Stimulated activated CD4-positive, alpha-beta T cell treated with anti-CD3 and anti-CD28 coated beads, Interleukin-1b, Interleukin-23, amount 100 ng/mL, for 4 hours (primary cell): ENCODE measurements at regions not wholly inside any gene's neighbourhood (a gene's known extent, or its start where the extent isn't known, plus 50 kb on each side); places are given as distances from the start of the nearest gene placed in this dataset.
A peak's percentile ranks its signal among the peaks of the same experiment; 100 is the strongest.

ENCODE experiments used
- DNase-seq, 2 donors: peaks; one replicate each; pipeline ENCODE4 v3.0.0-alpha.2; 2020; ENCODE audit warnings: low read depth in 2 of 2

- DNase-seq = no peak
Observed at GRCh38 chr10:45197816-45198485, 117.5 kb downstream of the OR13A1 start.

GRCh38 chr10:45198486-45199204, 116.8 kb downstream of the OR13A1 start:
- no peak for DNase-seq

DNA sequence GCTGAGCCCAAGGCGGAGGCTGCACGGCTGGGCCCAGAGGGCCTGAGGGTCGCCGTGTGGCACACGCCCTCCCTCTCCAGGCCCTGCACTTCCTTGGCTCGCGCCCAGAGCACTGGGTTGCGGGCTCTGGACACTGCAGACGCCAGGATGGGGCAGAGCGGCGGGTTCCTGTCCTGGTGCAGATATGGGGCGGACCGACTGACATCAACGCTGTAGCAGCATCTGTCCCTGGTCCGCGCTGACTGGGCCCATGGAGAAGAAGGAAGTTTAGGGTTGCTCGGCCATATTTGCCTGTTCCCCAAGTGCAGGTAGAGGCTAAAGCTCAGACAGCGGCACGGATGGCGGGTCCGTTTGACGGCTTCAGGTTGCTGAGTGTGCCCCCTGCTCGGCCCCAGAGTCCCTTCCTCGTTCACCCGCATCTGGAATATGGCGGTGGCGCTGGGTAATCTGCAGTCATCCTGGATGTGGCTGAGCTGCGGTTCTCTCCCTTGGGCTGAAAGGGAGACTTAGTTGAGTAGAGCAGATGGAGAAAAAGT, 116.1 kb downstream of the OR13A1 start:
- DNase-seq = no peak

DNA sequence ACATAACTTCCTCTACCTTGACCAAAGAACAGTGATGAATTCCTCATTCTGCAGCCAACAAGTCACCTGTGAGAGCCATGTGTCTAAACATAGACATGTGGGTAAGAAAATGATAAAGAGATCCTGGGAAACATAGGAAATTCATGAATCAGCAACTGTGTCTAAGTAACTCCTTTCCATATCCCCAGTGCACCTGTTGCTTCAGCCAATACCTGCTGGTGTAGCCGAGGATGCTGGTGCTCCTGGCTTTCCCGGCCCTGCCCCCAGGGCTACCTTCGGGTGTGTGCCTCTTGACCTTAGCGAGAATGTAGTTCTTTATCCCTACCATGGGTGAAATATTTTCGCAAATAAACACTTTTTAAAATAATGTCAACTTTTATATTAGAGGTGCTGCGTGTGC, 114.1 kb downstream of the OR13A1 start:
- no peak for DNase-seq

GRCh38 chr10:45202242-45202641, 113.2 kb downstream of the OR13A1 start:
- DNase-seq = no peak

- DNase-seq = no peak
Observed at GRCh38 chr10:45204954-45205775, 110.2 kb downstream of the OR13A1 start.

- no peak for DNase-seq
Observed at GRCh38 chr10:45209888-45210287, 105.5 kb downstream of the OR13A1 start.

DNA sequence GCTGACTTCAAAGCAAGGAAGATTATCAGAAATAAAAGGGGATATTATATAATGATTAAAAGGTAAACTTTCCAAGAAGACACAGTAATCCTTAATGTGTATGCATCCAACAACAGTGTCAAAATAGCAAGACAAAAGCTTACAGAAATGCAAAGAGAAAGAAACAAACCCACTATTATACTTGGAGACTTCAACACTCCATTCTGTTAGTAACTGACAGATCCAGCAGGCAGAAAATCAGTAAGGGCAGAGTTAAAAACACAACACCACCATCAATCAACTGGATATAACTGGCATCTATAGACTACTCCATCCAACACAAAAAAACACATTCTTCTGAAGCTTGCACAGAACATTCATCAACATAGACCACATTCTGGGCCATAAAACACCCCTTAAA, 103.8 kb downstream of the OR13A1 start:
- DNase-seq = no peak

DNA sequence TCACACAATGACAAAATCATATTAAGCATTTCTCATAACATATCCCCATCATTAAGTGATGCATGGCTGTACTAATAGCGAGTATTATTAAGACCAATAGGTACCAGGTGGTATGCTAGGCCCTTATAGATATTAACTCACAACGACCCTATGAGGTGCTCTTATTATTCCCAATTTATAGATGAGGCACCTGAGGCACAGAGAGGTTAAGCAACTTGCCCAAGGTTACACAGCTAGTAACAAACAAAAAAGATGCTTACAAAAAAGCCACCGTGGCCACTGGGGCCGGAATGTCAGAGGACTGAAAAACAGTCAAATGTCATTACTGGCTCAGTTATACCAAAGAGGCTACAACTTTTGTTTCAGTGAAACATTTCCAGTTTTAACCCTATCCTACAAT, 96.0 kb downstream of the OR13A1 start:
- no peak for DNase-seq

DNA sequence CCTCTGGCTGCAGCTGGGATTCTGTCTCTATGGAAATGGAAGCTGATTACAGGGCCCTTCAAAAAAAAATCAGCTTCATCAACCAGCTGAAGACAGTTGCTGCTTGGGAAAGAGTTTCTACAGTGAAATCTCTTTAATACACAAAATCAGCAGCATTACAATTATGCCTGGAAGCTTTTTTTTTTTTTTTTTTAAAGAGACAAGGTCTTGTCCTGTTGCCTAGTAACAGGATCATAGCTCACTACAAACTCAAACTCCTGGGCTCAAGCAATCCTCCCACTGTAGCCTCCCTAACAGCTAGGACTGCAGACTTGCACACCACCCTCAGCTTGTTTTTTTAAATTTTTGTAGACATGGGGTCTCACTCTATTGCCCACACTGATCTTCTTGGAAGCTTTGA, 94.5 kb downstream of the OR13A1 start:
- no peak for DNase-seq

DNA sequence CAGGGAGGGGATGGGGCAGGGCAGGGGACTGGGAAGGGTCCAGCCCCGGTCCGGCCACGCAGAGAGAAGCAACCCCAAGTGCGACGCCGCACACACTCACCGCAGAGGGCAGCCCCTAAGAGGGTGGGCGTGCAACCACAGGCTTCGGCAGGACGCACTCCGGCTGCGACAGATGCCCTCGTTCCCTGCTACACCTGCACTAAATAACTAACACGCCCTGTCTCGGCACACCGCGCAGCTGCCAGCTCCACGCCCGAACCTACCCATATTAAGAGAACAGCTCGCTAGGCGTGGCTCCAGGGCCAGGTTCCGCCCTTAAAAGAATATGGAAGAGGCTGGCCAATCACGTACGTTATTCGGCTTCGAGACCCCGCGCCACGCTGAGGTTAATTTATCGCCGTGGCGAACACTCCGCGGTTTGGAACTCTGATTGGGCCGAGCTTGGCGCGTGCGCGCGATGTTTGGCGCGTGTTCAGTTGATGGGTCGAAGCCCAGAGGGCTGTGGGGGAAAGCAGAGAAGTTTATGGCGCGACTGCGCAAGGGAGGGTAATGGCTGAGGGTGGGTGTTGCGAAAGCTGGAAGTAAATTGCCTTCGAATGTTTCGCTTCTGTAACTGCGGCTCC, 91.1 kb downstream of the OR13A1 start:
- DNase-seq = no peak

DNA sequence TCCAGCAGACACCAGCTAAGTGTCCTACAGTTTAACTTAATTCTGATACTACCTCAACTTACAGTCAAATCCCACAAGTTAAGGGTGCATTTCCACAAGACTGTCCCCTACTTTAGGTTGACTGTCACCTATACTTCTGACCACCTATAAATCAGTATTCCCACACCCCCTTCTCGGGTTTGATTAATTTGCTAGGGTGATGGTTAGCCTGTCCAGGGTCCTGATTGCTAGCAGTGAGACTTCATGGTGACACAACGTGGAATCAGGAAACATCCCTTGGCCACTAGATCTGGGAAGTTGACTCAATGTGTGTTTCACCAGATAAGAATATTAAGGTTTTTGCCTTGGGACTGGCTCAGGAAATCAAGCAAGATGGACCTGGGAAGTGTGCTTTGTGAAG, 88.4 kb downstream of the OR13A1 start:
- DNase-seq = no peak

- no peak for DNase-seq
Observed at GRCh38 chr10:45227456-45227855, 88.0 kb downstream of the OR13A1 start.

GRCh38 chr10:45229823-45230222, 85.6 kb downstream of the OR13A1 start:
- no peak for DNase-seq

DNA sequence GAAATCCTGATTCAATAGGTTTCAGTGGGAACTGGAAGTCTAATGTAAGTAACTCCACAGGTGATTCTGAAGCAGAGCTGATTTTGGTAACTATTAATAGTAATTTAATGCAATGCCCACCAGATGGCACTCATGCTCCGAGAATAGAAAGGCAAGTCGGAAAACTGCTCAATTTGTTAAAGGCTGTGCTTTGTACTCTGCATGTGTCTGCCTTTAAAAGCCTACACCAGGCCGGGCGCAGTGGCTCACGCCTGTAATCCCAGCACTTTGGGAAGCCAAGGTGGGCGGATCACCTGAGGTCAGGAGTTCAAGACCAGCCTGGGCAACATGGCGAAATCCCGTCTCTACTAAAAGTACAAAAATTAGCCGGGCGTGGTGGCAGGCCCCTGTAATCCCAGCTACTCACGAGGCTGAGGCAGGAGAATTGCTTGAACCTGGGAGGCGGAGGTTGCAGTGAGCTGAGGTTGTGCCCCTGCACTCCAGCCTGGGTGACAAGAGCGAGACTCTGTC, 80.1 kb downstream of the OR13A1 start:
- DNase-seq = peak; percentile 23 to 50

GRCh38 chr10:45235798-45236220, 79.6 kb downstream of the OR13A1 start:
- no peak for DNase-seq

- DNase-seq = no peak
Observed at GRCh38 chr10:45238896-45239295, 76.5 kb downstream of the OR13A1 start.

DNA sequence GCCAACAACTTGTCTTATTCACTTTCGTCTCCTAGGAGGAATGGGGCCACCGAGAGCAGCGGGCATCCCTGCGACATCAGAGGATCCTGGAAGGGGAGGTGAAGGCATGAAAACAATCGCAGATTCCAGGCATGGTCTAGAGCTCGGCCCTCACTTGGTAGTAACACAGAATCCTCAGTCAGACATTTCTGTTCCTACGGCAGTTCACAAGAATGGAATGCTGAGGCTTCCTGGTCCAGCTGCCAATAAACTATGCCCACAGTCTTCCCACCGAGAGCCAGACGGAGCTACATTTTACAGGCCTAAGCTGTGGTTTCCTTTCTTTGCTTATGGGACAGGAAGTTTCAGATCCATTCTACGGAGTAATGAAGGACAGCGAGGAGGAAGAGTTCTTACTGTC, 75.8 kb downstream of the OR13A1 start:
- no peak for DNase-seq

- DNase-seq = no peak
Observed at GRCh38 chr10:45241865-45242520, 73.4 kb downstream of the OR13A1 start.

- no peak for DNase-seq
Observed at GRCh38 chr10:45243261-45243660, 72.1 kb downstream of the OR13A1 start.

DNA sequence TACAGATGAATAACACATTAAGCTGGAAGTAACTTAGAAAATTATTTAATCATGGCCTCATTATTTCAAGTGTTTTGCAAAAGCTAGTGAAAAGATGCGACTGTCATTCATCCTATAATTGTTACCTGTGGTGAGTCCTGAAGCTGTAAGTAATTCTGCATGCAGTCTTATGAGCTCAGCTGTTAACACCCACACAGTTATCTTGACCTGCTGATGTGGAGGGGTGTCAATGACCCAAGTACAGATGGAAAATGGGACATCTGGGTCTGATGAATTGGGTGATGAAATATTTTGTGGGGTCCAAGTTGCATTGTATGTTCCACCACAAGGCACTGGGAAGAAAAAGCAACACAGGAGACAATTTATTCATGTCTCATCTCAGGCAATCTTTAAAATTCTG, 68.9 kb downstream of the OR13A1 start:
- no peak for DNase-seq
